ENCODE measurements at regions not wholly inside any gene's neighbourhood (a gene's known extent, or its start where the extent isn't known, plus 50 kb on each side); places are given as distances from the start of the nearest gene placed in this dataset.

DNA sequence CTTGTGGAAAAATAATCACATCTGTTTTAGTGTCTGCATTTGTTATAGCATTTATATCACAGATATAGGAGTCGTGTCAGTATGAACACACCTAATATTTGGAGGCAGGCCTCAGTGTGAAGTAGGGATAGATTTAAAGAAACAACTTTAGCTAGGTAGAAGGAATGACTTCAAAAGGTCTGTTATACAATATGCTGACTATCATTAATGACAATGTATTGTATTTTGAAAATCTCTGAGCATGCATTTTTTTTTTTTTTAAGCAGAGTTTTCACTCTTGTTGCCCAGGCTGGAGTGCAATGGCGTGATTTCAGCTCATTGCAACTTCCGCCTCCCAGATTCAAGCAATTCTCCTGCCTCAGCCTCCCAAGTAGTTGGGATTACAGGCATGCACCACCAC, 248.3 kb downstream of the EN1 start:
- Histone ChIP-seq H3K4me1 (ENCODE audit: control insufficient read depth in 1 of 2, insufficient read depth in 2 of 2, low read depth in 1 of 2, low read length in 1 of 2) (no peaks in the 10 kb centered on the region), H3K27ac (ENCODE audit: low read depth in 2 of 2, low read length in 1 of 2) (no peak overlapping the region), H3K9me2 (no peaks in the 10 kb centered on the region), H3K79me2 (ENCODE audit: insufficient read depth) (no peaks in the 10 kb centered on the region), H3K9me3 (no peaks in the 10 kb centered on the region), H3K27me3 (ENCODE audit: insufficient read depth) (no peaks in the 10 kb centered on the region), H3K36me3 (replicated peaks in 1 of 2; ENCODE audit: control insufficient read depth in 1 of 2, insufficient read depth in 2 of 2, low read length in 1 of 2) (no peaks in the 10 kb centered on the region), H2AFZ (ENCODE audit: low read depth) (no peak overlapping the region), H3K4me3 (ENCODE audit: low read depth in 2 of 2, low read length in 1 of 2) (no peak overlapping the region), H3K9ac (no peak overlapping the region), H3F3A (replicated peaks; ENCODE audit: insufficient read depth) (no peaks in the 10 kb centered on the region), H3K4me2 (no peak overlapping the region), H4K20me1 (ENCODE audit: insufficient read depth) (no peaks in the 10 kb centered on the region)
- DNase-seq, result no peak
- ChIA-PET CTCF (interaction anchor here (0.9 kb wide), 1 partner anchor 256 kb away, joined by 6 read pairs; no protein-coding TSS in a partner anchor), POLR2A (no interaction called here)
- no peak for TF ChIP-seq EP300 (IDR thresholded peaks at IDR 0.05; ENCODE audit: borderline replicate concordance in 1 of 2, low read depth in 1 of 2, low read length in 1 of 2)
- no peak for TF ChIP-seq ELF1 (IDR thresholded peaks at IDR 0.05)
- no peak for TF ChIP-seq FOSL2 (IDR thresholded peaks at IDR 0.05; ENCODE audit: borderline replicate concordance, low read depth)
- no peak for TF ChIP-seq TAF1 (IDR thresholded peaks at IDR 0.05; ENCODE audit: borderline replicate concordance, low read depth, low read length)
- TF ChIP-seq, protein P1, sequence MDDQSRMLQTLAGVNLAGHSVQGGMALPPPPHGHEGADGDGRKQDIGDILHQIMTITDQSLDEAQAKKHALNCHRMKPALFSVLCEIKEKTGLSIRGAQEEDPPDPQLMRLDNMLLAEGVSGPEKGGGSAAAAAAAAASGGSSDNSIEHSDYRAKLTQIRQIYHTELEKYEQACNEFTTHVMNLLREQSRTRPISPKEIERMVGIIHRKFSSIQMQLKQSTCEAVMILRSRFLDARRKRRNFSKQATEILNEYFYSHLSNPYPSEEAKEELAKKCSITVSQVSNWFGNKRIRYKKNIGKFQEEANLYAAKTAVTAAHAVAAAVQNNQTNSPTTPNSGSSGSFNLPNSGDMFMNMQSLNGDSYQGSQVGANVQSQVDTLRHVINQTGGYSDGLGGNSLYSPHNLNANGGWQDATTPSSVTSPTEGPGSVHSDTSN (IDR thresholded peaks at IDR 0.05), result no peak
- TF ChIP-seq, protein P2, sequence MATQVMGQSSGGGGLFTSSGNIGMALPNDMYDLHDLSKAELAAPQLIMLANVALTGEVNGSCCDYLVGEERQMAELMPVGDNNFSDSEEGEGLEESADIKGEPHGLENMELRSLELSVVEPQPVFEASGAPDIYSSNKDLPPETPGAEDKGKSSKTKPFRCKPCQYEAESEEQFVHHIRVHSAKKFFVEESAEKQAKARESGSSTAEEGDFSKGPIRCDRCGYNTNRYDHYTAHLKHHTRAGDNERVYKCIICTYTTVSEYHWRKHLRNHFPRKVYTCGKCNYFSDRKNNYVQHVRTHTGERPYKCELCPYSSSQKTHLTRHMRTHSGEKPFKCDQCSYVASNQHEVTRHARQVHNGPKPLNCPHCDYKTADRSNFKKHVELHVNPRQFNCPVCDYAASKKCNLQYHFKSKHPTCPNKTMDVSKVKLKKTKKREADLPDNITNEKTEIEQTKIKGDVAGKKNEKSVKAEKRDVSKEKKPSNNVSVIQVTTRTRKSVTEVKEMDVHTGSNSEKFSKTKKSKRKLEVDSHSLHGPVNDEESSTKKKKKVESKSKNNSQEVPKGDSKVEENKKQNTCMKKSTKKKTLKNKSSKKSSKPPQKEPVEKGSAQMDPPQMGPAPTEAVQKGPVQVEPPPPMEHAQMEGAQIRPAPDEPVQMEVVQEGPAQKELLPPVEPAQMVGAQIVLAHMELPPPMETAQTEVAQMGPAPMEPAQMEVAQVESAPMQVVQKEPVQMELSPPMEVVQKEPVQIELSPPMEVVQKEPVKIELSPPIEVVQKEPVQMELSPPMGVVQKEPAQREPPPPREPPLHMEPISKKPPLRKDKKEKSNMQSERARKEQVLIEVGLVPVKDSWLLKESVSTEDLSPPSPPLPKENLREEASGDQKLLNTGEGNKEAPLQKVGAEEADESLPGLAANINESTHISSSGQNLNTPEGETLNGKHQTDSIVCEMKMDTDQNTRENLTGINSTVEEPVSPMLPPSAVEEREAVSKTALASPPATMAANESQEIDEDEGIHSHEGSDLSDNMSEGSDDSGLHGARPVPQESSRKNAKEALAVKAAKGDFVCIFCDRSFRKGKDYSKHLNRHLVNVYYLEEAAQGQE (IDR thresholded peaks at IDR 0.05; ENCODE audit: low read depth, low read length), result no peak
- TF ChIP-seq, protein P3, sequence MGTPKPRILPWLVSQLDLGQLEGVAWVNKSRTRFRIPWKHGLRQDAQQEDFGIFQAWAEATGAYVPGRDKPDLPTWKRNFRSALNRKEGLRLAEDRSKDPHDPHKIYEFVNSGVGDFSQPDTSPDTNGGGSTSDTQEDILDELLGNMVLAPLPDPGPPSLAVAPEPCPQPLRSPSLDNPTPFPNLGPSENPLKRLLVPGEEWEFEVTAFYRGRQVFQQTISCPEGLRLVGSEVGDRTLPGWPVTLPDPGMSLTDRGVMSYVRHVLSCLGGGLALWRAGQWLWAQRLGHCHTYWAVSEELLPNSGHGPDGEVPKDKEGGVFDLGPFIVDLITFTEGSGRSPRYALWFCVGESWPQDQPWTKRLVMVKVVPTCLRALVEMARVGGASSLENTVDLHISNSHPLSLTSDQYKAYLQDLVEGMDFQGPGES (IDR thresholded peaks at IDR 0.05; ENCODE audit: low read depth, low read length), result no peak
- no peak for TF ChIP-seq MEF2A (IDR thresholded peaks at IDR 0.05; ENCODE audit: borderline replicate concordance, low read depth)
- TF ChIP-seq EZH2phosphoT487 (IDR thresholded peaks at IDR 0.05; ENCODE audit: borderline replicate concordance, low read depth), result no peak
- TF ChIP-seq POLR2AphosphoS5 (IDR thresholded peaks at IDR 0.05; ENCODE audit: low read depth, low read length), result no peak
- no peak for TF ChIP-seq NRF1 (IDR thresholded peaks at IDR 0.05; ENCODE audit: low read depth, low read length)
- TF ChIP-seq FOXM1 (IDR thresholded peaks at IDR 0.05; ENCODE audit: low read depth), result no peak
- no peak for TF ChIP-seq SIN3A (IDR thresholded peaks at IDR 0.05; ENCODE audit: borderline replicate concordance, low read depth, low read length)
- TF ChIP-seq, protein P4, sequence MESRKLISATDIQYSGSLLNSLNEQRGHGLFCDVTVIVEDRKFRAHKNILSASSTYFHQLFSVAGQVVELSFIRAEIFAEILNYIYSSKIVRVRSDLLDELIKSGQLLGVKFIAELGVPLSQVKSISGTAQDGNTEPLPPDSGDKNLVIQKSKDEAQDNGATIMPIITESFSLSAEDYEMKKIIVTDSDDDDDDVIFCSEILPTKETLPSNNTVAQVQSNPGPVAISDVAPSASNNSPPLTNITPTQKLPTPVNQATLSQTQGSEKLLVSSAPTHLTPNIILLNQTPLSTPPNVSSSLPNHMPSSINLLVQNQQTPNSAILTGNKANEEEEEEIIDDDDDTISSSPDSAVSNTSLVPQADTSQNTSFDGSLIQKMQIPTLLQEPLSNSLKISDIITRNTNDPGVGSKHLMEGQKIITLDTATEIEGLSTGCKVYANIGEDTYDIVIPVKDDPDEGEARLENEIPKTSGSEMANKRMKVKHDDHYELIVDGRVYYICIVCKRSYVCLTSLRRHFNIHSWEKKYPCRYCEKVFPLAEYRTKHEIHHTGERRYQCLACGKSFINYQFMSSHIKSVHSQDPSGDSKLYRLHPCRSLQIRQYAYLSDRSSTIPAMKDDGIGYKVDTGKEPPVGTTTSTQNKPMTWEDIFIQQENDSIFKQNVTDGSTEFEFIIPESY (IDR thresholded peaks at IDR 0.05; ENCODE audit: borderline replicate concordance, low read depth), result no peak
- no peak for TF ChIP-seq RAD21 (IDR thresholded peaks at IDR 0.05; ENCODE audit: low read length)
- WGBS (ENCODE audit: low lambda C conversion rate), result 27% methylated on average over 3 of the region's 3 CpGs
